Trophoblast cell (in vitro differentiated cells and primary cell): ENCODE measurements at regions not wholly inside any gene's neighbourhood (a gene's known extent, or its start where the extent isn't known, plus 50 kb on each side); places are given as distances from the start of the nearest gene placed in this dataset.

Experiments
- DNase-seq, 2 donors: peaks; one replicate each; pipeline ENCODE4 v3.0.0-alpha.2; 2016
- H2AFZ ChIP-seq: 2 replicates; pipeline ENCODE4 v1.6.1; 2013; ENCODE audit warnings: low read length, moderate library complexity, mild to moderate bottlenecking; ENCODE audit not compliant: insufficient read depth, poor library complexity
- H2AK5ac ChIP-seq: 2 replicates; pipeline ENCODE4 v1.6.1; 2013; ENCODE audit warnings: mild to moderate bottlenecking, low read length
- H2BK120ac ChIP-seq: 2 replicates; pipeline ENCODE4 v1.6.1; 2013; ENCODE audit warnings: low read length, mild to moderate bottlenecking, moderate library complexity; ENCODE audit not compliant: insufficient read depth, poor library complexity
- H2BK12ac ChIP-seq: 2 replicates; pipeline ENCODE4 v1.6.1; 2013; ENCODE audit warnings: mild to moderate bottlenecking, low read length, moderate library complexity
- H2BK5ac ChIP-seq: 2 replicates; pipeline ENCODE4 v1.6.1; 2013; ENCODE audit warnings: low read length, low read depth, moderate library complexity, mild to moderate bottlenecking; ENCODE audit not compliant: poor library complexity
- H3K14ac ChIP-seq: 2 replicates; pipeline ENCODE4 v1.6.1; 2013; ENCODE audit warnings: mild to moderate bottlenecking, low read length
- H3K18ac ChIP-seq: 2 replicates; pipeline ENCODE4 v1.6.1; 2013; ENCODE audit warnings: mild to moderate bottlenecking, low read length
- H3K23ac ChIP-seq: 2 replicates; pipeline ENCODE4 v1.6.1; 2013; ENCODE audit warnings: low read length
- H3K27ac ChIP-seq: 2 replicates; pipeline ENCODE4 v1.5.1; 2013; ENCODE audit warnings: low read depth, mild to moderate bottlenecking, inconsistent platforms, low read length, moderate library complexity
- H3K27me3 ChIP-seq: 2 replicates; pipeline ENCODE4 v1.6.1; 2013; ENCODE audit warnings: inconsistent platforms, mild to moderate bottlenecking, low read length, moderate library complexity; ENCODE audit not compliant: insufficient read depth
- H3K36me3 ChIP-seq, 2 experiments: 1 replicate in 1 of 2; 2 replicates in 1 of 2; pipeline ENCODE4 v1.6.1; 2013; ENCODE audit warnings: low read length in 2 of 2, mild to moderate bottlenecking in 2 of 2, moderate library complexity in 1 of 2; ENCODE audit not compliant: insufficient read depth in 2 of 2, control insufficient read depth in 1 of 2
- H3K4ac ChIP-seq: 2 replicates; pipeline ENCODE4 v1.6.1; 2013; ENCODE audit warnings: low read depth, mild to moderate bottlenecking, low read length, moderate library complexity
- H3K4me1 ChIP-seq, 2 experiments: 1 replicate in 1 of 2; 2 replicates in 1 of 2; pipeline ENCODE4 v1.6.1; 2013; ENCODE audit warnings: low read length in 2 of 2, mild to moderate bottlenecking in 2 of 2, moderate library complexity in 1 of 2; ENCODE audit not compliant: insufficient read depth in 2 of 2, control insufficient read depth in 1 of 2
- H3K4me2 ChIP-seq: 2 replicates; pipeline ENCODE4 v1.6.1; 2013; ENCODE audit warnings: inconsistent platforms, mild to moderate bottlenecking, low read length, moderate library complexity
- H3K4me3 ChIP-seq: 2 replicates; pipeline ENCODE4 v1.5.1; 2013; ENCODE audit warnings: mild to moderate bottlenecking, low read depth, low read length, inconsistent platforms
- H3K79me1 ChIP-seq: one replicate; pipeline ENCODE4 v1.6.1; 2013; ENCODE audit warnings: low read length
- H3K79me2 ChIP-seq: 2 replicates; pipeline ENCODE4 v1.6.1; 2013; ENCODE audit warnings: low read length, mild to moderate bottlenecking; ENCODE audit not compliant: control insufficient read depth, insufficient read depth, poor library complexity
- H3K9ac ChIP-seq: 2 replicates; pipeline ENCODE4 v1.6.1; 2013; ENCODE audit warnings: mild to moderate bottlenecking, low read length
- H3K9me3 ChIP-seq: 2 replicates; pipeline ENCODE4 v1.6.1; 2013; ENCODE audit warnings: low read depth, mild to moderate bottlenecking, control low read depth, inconsistent platforms, low read length; ENCODE audit not compliant: insufficient read depth
- H4K12ac ChIP-seq: 2 replicates; pipeline ENCODE4 v1.6.1; 2013; ENCODE audit warnings: low read depth, mild to moderate bottlenecking, low read length, moderate library complexity
- H4K8ac ChIP-seq: 2 replicates; pipeline ENCODE4 v1.6.1; 2013; ENCODE audit warnings: low read depth, mild to moderate bottlenecking, low read length, moderate library complexity
- H4K91ac ChIP-seq: one replicate; pipeline ENCODE4 v1.6.1; 2013; ENCODE audit warnings: low read depth, mild to moderate bottlenecking, low read length, moderate library complexity
- WGBS: extraction: QIAGEN DNeasy Blood & Tissue Kit; methylation state at CpG from one replicate; pipeline ENCODE4 v1.1.7; 2013; ENCODE audit warnings: missing lambda C conversion rate; ENCODE audit not compliant: insufficient read length, insufficient coverage; ENCODE audit errors: extremely low coverage; 5-methylcytosine and 5-hydroxymethylcytosine counted together

DNA sequence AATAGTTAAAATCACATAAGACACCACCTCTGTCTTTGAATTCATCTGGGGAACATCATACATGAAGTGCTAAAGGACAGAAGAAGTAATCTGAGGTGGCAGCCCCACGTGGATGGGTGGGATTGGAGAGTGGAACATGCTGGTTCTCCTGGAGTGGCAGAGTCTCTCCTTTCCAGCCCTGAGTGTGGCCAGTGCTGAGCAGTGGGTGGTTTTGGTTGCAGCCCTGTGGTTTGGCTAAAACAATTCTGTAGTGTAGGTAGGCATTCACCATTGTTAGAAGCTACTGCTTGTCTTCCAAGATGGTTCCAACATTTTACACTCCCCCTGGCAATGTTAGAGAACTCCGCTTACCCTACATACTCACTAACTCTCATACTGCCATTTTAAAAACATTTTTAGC, 396.4 kb upstream of the MEX3C start:
- H3K18ac ChIP-seq = no peak overlapping the region
- no peak overlapping the region for H3K27ac ChIP-seq
- H2AK5ac ChIP-seq = no peak overlapping the region
- no peak overlapping the region for H3K4me2 ChIP-seq
- no peaks in the 10 kb centered on the region for H3K4me1 ChIP-seq
- H3K27me3 ChIP-seq = no peaks in the 10 kb centered on the region
- no peak overlapping the region for H4K12ac ChIP-seq
- no peaks in the 10 kb centered on the region for H3K36me3 ChIP-seq
- H2BK120ac ChIP-seq = no peak overlapping the region
- no peaks in the 10 kb centered on the region for H3K79me1 ChIP-seq
- no peak overlapping the region for H2AFZ ChIP-seq
- no peak overlapping the region for H3K4ac ChIP-seq
- H4K91ac ChIP-seq = no peak overlapping the region
- H4K8ac ChIP-seq = no peak overlapping the region
- H2BK5ac ChIP-seq = no peak overlapping the region
- H2BK12ac ChIP-seq = no peak overlapping the region
- H3K23ac ChIP-seq = no peak overlapping the region
- H3K9ac ChIP-seq = no peak overlapping the region
- no peak for DNase-seq
- no peaks in the 10 kb centered on the region for H3K79me2 ChIP-seq
- H3K9me3 ChIP-seq = peaks cover 4% of the 10 kb centered on the region
- H3K14ac ChIP-seq = no peak overlapping the region
- no peak overlapping the region for H3K4me3 ChIP-seq
- no CpG with 5 or more reads among the region's 2 CpGs for WGBS

- no peaks in the 10 kb centered on the region for H3K79me1 ChIP-seq
- no peak overlapping the region for H3K23ac ChIP-seq
- no peak overlapping the region for H2BK12ac ChIP-seq
- no peak overlapping the region for H4K8ac ChIP-seq
- no peak overlapping the region for H4K91ac ChIP-seq
- no peak overlapping the region for H3K4me2 ChIP-seq
- no peak overlapping the region for H2AK5ac ChIP-seq
- H3K79me2 ChIP-seq = no peaks in the 10 kb centered on the region
- H4K12ac ChIP-seq = no peak overlapping the region
- H2BK5ac ChIP-seq = no peak overlapping the region
- H3K4me1 ChIP-seq = no peaks in the 10 kb centered on the region
- H3K9ac ChIP-seq = no peak overlapping the region
- no peak overlapping the region for H3K14ac ChIP-seq
- no peak overlapping the region for H2BK120ac ChIP-seq
- H3K4me3 ChIP-seq = no peak overlapping the region
- no peak overlapping the region for H3K4ac ChIP-seq
- H3K27me3 ChIP-seq = no peaks in the 10 kb centered on the region
- DNase-seq = no peak
- H2AFZ ChIP-seq = no peak overlapping the region
- no peaks in the 10 kb centered on the region for H3K36me3 ChIP-seq
- no peak overlapping the region for H3K27ac ChIP-seq
- H3K18ac ChIP-seq = no peak overlapping the region
- no peaks in the 10 kb centered on the region for H3K9me3 ChIP-seq
Observed at GRCh38 chr18:51603111-51603510, 405.6 kb upstream of the MEX3C start.

GRCh38 chr18:51603551-51603950, 406.1 kb upstream of the MEX3C start:
- no peak overlapping the region for H4K12ac ChIP-seq
- H3K4me3 ChIP-seq = no peak overlapping the region
- no peak overlapping the region for H4K8ac ChIP-seq
- no peaks in the 10 kb centered on the region for H3K9me3 ChIP-seq
- no peak overlapping the region for H4K91ac ChIP-seq
- no peak overlapping the region for H3K23ac ChIP-seq
- H2BK5ac ChIP-seq = no peak overlapping the region
- H2AFZ ChIP-seq = no peak overlapping the region
- no peak overlapping the region for H2BK120ac ChIP-seq
- no peak overlapping the region for H2BK12ac ChIP-seq
- H3K4ac ChIP-seq = no peak overlapping the region
- DNase-seq = no peak
- no peak overlapping the region for H3K4me2 ChIP-seq
- no peaks in the 10 kb centered on the region for H3K36me3 ChIP-seq
- no CpG with 5 or more reads among the region's 4 CpGs for WGBS
- H3K18ac ChIP-seq = no peak overlapping the region
- H3K79me1 ChIP-seq = no peaks in the 10 kb centered on the region
- H3K79me2 ChIP-seq = no peaks in the 10 kb centered on the region
- H3K27ac ChIP-seq = no peak overlapping the region
- no peak overlapping the region for H3K14ac ChIP-seq
- no peaks in the 10 kb centered on the region for H3K4me1 ChIP-seq
- no peaks in the 10 kb centered on the region for H3K27me3 ChIP-seq
- no peak overlapping the region for H3K9ac ChIP-seq
- H2AK5ac ChIP-seq = no peak overlapping the region

DNA sequence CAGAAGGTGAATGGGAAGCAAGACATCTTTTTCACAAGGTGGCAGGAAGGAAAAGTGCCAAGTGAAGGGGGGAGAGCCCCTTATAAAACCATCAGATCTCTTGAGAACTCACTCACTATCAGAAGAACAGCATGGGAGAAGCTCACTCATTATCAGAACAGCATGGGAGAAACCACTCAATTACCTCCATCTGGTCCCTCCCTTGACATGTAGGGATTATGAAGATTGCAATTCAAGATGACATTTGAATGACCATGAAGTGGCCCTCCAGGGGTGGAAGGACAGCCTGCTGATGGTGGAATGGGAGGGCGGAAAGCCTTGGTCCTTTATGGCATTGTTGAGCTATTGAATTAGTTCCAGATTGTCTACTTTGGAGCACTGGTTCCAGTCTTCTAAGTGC, 413.0 kb upstream of the MEX3C start:
- Histone ChIP-seq H3K27ac (no peak overlapping the region), H3K18ac (no peak overlapping the region), H2BK5ac (no peak overlapping the region), H3K36me3 (no peaks in the 10 kb centered on the region), H3K4ac (no peak overlapping the region), H2BK120ac (no peak overlapping the region), H4K8ac (no peak overlapping the region), H3K79me2 (no peaks in the 10 kb centered on the region), H2AFZ (no peak overlapping the region), H3K14ac (no peak overlapping the region), H4K12ac (no peak overlapping the region), H3K27me3 (no peaks in the 10 kb centered on the region), H2BK12ac (no peak overlapping the region), H3K23ac (no peak overlapping the region), H3K4me1 (peaks cover 2 to 7% of the 10 kb centered on the region in 2 experiments), H4K91ac (no peak overlapping the region), H3K9ac (no peak overlapping the region), H3K79me1 (peaks cover 3% of the 10 kb centered on the region), H3K4me2 (no peak overlapping the region), H2AK5ac (no peak overlapping the region), H3K4me3 (no peak overlapping the region), H3K9me3 (no peaks in the 10 kb centered on the region)
- no peak for DNase-seq
- WGBS = no CpG with 5 or more reads among the region's 1 CpG
